ENCODE measurements at regions not wholly inside any gene's neighbourhood (a gene's known extent, or its start where the extent isn't known, plus 50 kb on each side); places are given as distances from the start of the nearest gene placed in this dataset.

- TF ChIP-seq EP300 (IDR thresholded peaks at IDR 0.05; ENCODE audit: low read depth) (no peak), CTCF (IDR thresholded peaks at IDR 0.05) (no peak), POLR2AphosphoS5 (IDR thresholded peaks at IDR 0.05) (no peak)
Measured at GRCh38 chr7:121520911-121521310, 124.8 kb upstream of the FAM3C start.

Measured in transverse colon (tissue), 4 donors.